DMS53 (cell line): ENCODE measurements at regions not wholly inside any gene's neighbourhood (a gene's known extent, or its start where the extent isn't known, plus 50 kb on each side); places are given as distances from the start of the nearest gene placed in this dataset.
A peak's percentile ranks its signal among the peaks of the same experiment; 100 is the strongest.
"Not testable (repeated sequence)": the region's sequence is repeated elsewhere in the genome, so short reads cannot be mapped to it uniquely, and the experiment has no call there.

Source experiments
- DNase-seq: peaks from one replicate; lab custom pipeline; 2025; lab: John Stamatoyannopoulos, UW

DNA sequence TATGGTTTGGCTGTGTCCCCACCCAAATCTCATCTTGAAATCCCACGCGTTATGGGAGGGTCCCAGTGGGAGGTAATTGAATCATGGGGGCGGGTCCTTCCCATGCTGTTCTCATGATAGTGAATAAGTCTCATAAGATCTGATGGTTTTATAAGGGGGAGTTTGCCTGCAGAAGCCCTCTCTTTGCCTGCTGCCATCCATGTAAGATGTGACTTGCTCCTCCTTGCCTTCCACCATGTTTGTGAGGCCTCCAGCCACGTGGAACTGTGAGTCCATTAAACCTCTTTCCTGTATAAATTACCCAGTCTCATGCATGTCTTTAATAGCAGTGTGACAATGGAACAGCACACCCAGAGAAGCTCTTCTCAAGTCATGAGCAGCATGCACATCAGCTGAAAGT, 119.1 kb upstream of the CARD11 start:
- not testable (repeated sequence) for DNase-seq

DNA sequence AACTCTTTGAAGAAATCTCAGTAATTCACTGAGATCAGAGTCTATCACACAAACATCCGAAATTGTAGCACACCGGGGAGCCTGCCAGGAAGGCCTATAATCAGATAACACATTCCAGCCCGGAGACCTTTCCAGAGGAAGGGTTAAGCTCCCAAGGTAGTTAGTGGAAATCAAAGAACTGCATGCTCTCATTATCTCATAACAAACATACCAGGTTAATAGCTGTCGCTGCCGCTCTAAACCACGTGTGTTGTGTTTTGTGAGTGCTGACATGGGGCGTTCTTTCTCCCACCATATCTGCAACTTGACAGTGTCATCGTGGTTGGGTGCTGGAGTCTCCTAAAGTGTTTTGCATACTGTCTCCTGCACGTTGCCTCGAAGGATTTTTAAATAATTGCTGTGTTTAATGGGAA, 120.7 kb upstream of the CARD11 start:
- DNase-seq = no peak

DNA sequence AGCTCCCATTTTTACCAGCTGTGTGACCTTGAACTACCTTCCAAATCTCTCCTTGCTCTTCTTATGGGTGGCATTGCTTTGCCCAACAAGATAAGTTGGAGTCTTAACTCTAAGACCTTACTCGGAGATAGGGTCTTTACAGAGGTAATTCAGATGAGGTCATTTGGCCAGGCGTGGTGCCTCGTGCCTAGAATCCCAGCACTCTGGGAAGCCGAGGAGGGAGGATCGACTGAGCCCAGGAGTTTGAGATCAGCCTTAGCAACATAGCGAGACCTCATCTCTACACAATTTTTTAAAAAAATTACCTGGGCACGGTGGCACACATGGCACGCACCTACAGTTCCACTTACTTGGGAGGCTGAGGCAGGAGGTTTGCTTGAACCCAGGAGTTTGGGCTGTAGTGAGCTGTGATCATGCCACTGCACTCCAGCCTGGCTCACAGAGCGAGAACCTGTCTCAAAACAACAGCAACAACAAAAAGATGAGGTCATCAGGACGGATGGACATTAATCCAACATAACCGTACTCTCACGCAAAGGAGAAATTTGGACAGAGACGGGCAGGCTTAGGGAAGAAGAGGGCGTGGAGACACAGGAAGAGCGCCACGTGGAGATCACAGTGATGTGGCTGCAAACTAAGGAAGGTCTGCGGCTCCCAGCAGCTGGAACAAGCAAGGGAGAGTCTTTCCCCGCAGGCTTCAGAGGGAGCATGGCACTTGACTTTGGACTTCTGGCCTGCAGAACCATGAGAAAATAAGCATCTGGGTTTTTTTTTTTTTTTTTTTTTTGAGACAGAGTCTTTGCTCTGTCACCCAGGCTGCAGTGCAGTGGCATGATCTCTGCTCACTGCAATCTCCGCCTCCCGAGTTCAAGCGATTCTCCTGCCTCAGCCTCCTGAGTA, 122.3 kb upstream of the CARD11 start:
- peak; percentile 48 for DNase-seq

DNA sequence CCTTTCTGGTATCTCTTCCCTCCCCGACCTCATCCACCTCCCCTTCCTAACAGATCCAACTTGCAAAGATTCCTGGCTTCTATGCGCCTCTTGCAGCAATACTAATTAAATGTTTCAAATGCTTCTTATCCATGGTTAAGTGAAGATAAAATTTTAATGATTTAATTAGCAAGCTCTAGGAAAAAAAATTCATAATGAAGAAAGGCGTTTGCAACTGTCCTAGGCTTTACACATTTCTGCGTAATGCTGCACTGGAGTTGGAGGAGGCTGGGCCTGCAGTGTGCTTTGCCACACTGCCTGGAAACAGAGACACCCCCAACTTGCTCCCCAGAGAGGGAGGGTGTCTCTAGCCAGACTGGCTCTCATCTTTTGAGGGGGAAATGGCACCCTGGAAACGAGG, 123.9 kb upstream of the CARD11 start:
- no peak for DNase-seq

DNA sequence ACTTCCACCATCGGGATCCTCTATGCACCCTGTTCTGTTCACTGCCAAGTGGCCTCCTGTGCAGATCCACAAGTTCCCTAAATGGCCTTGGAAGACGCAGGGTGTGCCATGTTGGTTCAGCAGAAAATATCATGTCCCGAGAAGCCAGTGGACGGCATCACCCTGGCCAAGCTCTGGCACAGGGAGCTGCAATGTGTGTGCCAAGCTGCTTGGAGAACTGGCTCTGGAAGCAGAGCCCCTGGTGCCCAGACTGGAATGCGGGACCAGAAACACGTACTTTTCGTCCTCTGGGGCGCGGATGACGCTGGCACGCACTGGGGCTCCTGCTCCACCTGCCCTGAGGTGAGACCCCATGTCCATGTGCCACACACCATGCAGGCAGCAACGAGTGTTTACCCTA, 124.7 kb upstream of the CARD11 start:
- no peak for DNase-seq

DNA sequence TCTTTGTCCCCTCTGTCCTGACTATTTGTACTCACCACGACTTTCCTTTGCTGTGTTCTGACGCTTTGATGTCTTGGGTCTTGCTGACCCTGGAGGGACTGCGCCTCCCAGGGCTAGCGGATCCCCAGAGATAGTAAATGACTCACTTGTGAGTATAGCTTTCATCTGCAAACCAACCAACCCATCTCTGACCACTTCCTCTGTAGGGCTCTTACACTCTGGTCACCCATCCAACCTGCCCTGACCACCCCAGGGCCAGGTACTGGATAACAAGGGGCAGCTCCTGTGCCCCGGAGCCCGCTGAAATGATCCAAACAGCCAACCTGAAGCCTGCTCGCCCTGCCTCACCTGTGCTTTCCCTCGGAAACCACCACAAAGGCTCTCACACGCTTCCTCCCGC, 125.2 kb upstream of the CARD11 start:
- DNase-seq = no peak

DNA sequence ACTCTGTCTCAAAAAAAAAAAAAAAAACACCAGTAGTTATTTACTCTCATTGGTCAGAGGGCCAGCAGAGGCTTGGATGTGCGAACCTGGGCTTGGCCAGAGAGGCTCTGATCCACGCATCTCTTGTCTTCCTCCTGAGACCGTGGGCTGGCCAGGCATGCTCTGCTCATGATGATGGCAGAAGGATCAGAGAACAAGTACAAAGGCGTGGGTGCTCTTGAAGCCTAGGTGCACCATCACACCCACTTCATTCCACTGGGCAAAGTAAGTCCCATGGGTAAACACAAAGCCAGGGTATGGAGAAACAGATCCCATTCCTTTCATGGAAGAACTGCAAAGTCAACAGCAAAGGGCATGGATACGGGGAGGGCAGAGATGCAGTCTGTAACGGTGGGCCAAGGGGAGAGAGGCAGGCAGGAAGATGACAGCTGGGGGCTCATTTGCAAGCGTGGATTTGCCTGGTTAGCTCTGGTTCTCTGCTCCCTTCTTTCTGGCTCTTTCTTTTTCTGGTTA, 128.2 kb upstream of the SDK1 start:
- no peak for DNase-seq

DNA sequence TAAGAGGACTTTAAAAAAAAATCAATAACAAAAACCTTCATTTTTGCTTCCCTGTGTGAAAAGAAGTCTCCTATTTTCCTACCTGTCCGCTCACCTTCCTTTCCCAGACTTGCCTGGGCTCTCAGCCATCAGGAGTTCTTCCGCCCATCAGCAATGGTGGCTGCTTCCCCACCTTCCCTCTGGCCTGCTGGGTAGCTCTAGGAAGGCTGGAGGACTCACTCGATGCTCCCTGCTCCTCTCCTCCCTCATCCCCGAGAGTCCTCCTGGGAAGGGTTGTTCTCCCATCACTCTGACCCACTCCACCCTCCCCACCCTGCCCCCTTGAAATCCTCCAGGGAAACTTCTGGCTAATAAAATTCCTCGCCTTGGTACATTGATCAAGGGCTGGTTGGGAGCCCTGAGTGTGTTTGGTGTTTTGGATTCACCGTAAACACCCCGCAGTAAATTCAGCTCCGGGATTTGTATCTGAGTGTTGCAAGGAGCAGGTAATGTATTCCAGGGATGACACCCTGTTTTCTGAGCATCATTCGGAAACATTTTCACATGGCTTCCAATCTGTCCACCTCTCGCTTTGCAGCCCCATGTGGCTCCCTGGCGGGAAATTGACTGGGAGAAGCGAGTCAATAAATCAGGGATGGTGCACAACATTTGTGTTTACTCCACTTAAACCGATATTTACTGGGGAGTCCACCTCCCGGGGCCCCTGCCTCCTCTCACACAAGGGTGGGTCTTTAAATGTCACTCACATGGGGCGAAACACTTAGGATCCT, 126.4 kb upstream of the SDK1 start:
- peak; percentile 22 for DNase-seq

DNA sequence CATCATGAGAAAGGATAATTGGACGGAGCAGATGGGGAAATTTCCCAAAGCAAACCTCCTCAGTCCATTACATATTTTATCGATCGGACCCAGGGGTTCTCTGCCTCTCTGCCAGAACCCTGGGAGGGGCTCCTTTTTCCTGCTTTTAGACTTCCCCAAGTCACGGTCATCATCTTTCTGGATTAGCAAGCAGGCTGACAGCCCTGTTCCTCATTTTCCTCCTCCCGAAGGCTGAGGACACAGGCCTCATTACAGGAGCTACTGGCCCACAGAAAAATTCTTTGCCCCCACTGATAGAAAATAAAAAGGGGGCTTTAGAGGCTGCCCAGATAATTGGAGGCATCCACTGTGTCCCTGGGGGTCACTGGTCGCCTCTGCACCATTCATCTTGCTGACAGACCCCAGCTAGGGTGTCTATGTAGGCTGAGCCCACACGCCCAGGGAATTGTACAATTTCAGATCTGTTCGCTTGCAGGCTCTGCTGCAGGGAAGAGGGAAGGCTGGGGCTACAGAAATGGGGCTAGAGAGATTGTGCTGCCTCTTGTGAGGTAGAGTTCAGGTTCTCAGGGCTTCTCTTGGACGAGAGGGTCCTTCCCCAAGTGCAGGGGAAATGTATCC, 125.7 kb upstream of the SDK1 start:
- DNase-seq = no peak

DNA sequence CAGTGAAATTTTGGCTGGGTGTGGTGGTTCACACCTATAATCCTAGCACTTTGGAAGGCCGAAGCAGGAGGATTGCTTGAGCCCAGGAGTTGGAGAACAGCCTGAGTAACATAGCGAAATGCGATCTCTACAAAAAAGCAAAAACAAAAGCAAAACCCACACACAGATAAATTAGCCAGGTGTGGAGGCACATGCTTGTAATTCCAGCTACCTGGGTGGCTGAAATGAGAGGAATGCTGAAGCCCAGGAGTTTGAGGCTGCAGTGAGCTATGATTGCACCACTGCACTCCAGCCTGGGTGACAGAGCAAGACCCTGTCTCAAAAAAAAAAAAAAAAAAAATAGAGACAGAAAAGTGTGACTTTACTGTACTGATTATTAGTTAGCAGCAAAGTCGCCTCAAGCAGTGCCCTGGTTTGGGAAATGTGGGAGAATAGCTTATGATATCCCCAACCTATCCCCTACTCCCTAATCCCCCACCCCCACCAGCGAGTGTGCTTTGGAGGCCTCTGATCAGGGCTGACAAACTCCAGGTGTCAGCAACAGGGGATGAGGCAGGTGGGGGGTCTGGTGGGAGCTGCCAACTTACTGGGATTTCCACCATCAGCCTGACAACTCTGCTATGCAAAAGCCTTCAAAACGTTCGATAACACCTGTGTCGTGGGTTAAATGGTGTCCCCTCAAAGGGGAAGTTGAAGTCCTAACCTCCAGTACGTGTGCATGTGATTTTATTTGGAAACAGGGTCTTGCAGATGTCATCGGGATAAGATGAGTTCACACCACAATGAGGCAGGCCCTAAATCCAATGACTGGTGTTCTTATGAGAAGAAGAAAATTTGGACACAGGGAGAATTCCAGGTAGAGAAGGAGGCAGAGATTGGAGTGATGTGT, 124.7 kb upstream of the SDK1 start:
- DNase-seq = no peak

DNA sequence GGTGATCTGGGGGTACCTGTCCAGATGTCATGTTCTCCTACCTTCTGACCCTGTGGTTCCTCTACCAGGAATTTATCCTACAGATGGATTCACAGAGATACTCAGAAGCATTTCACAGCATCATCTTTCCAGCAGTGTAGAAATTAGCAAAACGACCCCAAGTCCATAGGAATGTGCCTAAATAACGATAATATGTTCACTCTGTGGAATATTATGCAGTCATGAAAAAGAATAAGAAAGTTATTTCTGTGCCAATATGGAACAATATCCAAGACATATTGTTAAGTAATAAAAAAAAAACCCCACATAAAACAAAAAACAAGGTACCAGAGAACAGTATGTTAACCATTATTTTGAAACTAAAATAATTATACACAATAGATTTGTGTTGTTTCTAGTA, 123.8 kb upstream of the SDK1 start:
- DNase-seq = no peak

DNA sequence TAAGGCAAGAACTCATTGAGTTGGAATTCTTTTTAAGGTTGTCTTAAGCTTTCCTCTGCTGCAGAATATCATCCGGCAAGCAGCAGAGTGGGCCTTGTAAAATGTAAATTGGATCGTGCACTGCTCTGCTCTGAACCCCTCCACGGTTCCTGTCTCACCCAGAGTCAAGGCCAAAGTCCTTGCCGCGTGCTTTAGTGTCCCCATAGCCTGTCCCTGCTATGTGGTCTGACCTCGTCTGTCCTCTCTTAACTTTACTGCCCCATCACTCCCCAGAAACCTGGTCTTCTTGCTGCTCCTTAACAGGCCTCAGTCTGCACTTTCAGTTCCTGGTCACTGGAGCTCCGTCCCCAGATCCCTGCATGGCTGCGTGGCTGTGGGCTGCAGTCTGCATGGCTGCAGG, 121.6 kb upstream of the SDK1 start:
- no peak for DNase-seq

DNA sequence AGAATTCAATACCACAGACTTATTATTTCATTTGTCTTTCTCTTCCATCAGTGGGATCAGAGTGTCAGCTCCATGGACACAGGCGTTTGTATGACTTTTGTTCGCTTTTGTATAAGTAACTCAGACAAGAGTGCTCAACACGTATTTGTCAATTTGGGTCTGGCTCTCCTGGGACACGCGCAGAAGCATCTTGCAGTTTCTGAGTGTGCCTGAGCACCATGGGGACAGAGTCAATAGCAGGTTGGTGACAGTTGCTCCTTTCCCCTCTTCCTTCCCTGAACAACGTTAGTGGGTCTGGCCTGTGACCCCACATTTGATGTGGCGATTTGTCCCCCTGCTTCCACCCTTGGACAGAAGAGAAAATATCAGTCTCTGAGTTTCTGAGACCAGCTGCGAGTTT, 120.4 kb upstream of the SDK1 start:
- DNase-seq = no peak

DNA sequence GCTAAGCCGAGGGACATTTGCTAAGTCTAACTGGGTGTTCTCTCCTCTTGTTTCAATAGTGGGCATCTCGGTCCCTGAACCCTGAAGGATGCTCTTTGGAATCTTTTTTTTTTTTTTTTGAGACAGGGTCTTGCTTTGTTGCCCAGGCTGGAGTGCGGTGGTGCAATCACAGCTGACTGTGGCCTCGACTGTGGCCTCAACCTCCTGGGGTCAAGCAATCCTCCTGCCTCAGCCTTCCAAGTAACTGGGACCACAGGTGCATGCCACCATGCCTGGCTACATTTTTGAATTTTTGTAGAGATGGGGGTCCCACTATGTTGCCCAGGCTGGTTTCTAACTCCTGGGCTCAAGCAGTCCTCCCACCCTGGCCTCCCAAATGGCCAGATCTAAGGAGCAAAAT, 119.0 kb upstream of the SDK1 start:
- DNase-seq = not testable (repeated sequence)

DNA sequence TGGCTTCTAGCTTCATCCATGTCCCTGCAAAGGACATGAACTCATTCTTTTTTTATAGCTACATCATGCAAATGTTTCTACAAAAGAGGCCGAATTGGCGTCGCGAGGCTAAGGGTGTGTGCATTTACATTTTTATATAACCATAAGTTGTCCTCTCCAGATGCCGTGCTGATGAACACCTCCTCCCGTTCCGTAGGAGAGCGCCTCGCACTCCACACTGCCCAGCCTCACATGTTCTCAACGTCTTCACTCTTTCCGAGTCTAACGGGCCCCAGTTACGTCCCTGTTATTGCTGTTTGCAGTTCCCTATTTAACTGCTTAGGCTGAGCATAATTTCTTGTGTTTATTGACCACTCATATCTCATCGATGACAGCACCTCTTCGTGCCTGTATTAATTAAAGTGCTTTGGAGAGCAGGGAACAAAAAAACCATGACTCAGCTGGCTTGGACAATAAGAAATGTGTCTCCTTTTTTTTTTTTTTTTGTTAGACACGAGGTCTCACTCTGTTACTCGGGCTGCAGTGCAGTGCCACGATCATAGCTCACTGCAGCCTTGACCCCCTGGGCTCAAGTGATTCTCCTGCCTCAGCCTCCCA, 113.5 kb upstream of the SDK1 start:
- DNase-seq = no peak

DNA sequence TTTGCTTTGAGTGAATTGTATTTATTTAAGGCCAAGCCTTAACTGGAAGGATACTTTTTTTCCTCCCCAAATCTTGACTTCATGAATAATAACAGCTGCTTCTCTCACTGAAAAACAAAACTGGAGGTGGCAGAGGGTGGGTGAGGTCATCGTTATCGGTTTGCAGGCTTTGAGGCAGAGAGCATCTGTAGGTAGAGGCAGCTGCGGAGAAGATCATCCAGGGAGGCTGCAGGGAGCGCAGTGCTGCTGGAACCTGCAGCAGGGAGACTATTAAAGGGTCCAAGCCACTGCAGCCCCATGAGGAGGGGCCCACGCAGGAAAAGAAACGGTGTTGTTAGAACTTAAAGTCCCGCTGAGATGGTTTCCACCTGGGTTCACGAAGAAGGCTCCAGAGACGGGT, 112.1 kb upstream of the SDK1 start:
- no peak for DNase-seq

DNA sequence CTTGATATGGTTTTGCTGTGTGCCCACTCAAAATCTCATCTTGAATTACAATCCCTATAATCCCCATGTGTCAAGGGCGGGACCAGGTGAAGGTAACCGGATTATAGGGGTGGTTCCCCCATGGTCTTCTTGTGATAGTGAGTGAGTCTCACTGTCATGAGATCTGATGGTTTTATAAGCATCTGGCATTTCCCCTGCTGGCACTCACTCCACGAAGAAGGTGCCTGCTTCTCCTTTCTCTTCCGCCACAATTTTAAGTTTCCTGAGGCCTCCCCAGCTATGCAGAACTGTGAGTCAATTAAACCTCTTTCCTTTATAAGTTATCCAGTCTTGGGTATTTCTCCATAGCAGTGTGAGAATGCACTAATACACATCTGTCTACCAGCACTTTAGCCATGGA, 109.5 kb upstream of the SDK1 start:
- DNase-seq = no peak

DNA sequence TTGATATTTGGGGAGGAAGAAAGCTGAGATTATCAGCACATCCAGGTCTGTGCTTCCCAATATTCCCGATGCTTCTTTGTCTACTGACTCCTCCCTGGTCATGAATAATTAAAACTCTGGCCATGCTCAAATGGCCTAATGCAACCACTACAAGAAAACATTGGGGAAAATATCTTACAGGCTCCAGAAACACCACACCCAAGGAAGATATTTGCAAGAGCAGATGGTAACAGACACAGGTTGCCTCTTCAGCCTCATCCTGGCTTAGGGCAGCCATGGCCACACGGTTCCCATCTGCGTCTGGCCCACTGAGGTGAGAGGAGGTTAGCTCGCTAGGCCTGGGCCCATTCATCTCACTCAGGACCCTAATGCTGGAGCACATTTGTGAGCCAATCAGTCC, 108.4 kb upstream of the SDK1 start:
- no peak for DNase-seq

DNA sequence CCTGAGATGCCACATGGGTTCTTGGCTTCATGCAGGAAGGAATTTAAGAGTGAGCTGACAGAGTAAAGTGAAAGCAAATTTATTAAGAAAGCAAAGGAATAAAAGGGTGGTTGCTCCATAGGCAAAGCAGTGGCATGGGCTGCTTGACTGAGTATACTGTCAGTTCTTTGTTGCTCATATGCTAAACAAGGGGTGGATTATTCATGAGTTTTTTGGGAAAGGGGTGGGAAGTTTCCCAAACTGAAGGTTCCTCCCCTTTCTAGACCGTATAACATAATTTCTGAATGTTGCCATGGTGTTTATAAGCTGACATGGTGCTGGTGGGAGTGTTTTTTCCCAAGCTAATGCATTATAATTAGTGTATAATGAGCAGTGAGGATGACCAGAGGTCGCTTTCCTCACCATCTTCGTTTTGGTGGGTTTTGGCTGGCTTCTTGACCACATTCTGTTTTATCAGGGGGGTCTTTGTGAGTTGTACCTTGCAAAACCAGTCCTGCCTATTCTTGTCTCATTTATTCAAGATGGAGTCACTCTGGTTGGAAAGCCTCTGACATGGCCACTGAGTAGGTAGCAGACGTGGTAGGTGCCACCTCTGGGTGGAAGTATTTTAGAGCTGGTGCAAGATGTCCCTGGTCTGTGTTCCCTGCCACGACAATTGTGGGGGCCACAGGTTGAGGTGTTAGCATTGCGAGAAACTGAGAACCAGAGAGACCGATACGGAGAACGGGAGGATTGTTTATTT, 107.5 kb upstream of the SDK1 start:
- DNase-seq = no peak

DNA sequence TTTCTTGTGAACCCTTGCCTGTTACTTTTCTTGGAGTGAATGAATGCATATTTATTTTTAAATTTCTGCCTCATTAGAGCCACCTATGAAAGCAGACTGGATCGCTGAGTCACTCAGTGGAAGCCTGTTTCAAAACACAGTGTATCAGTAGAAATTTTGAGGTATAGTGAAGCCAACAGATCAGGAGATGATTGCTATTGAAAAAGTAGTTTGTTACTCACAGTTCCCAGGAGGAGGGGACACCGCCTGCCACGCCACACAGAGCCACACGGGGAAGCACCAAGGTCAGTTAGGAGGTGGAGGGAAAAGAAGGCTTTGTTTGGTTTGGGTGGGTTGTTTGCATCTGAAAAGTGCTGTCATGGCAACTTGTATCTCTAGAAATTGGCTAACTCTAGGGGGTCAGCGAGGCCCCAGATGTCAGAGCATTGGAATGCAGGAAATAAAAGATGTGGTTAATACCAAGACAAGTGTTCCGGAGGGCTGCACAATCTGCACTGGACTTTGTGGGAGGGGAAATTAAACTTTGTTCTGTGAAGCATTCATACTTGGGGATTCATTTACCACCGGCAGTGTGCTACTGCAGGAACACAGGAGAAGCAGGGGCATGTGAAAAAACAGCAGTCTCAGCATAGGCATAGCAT, 106.4 kb upstream of the SDK1 start:
- DNase-seq = peak; percentile 20
